ENCODE measurements at regions not wholly inside any gene's neighbourhood (a gene's known extent, or its start where the extent isn't known, plus 50 kb on each side); places are given as distances from the start of the nearest gene placed in this dataset.

DNA sequence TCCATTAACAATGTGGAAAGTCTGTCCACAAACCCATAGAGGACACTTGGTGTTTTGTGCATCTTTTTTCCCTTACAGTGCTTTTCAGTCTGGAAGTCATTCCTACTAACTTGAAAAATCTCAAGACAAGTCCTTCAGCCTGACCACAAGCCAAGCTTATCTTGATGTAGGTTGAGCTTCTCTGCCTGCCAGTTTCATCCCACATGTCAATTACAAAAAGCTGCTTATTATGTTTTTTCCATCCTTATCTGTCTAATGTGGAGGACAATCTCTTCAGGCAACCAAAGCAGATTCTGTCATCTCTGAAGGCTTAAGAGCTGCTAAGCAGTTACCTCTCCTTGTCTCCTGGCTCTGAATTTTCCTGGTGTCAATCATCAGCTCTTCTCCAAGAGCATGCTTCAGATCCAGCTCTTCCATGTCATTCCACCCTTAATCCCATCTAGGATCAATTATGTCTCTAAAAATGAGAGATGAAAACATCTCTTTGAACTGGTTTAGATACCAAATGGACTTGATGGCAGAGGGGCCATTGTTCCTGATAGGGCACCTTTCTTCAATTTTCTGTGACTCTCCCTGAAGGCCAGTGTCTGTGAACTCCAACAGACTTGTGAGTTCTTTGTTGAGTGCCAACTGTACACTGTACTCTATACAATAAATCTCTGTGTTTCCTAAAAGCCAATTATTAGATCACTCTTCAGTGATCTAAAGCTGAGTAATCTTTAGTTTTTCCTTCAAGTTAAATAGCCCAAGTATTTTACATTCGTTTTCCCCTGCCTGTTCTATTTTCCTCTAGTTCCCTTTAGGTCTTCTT is 208.6 kb downstream of the RBM43 start:
- TF ChIP-seq POLR2A (IDR thresholded peaks at IDR 0.05) (no peak), CTCF (IDR thresholded peaks at IDR 0.05) (no peak)
- 27 to 36% methylated on average over 1 of the region's 1 CpG for WGBS, 2 donors
- intact Hi-C loops (cut with DNase I; ENCODE audit: low total_unique reads), result no loop called here
- H3K4me3 ChIP-seq (ENCODE audit: low read depth, poor library complexity, severe bottlenecking), result no peak overlapping the region
- DNase-seq (ENCODE audit: low spot score in 2 of 2), result no peak

DNA sequence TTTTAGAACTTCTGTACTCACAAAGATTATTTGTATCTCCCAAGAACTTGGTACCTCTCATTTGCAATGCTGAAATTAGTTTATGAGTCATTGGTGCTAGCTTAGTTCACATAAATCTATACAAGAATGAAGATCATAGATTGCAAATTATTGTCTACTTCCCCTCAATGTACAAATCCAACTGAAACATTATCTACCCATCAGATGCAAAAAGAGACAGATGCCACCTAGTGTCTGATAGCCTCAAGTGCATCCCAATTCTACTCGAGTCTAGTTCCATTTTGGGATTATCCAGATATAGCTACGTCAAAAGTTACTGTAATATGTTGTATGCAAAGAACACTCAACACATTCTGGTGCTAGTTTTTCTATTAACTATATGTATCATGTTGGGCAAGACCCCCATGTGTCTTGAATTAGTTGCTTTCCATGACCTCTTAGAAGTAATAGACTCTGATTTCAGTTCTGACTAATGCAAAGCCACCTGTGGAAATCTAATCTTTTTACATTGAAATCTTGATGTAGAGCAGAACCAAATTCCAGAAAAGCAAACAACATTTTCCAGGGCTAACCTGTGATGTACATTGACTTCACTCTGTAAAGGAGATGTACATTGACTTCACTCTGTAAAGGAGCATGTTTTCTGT is 210.0 kb downstream of the RBM43 start:
- H3K4me3 ChIP-seq (ENCODE audit: low read depth, poor library complexity, severe bottlenecking), result no peak overlapping the region
- intact Hi-C loops (cut with DNase I; ENCODE audit: low total_unique reads), result no loop called here

DNA sequence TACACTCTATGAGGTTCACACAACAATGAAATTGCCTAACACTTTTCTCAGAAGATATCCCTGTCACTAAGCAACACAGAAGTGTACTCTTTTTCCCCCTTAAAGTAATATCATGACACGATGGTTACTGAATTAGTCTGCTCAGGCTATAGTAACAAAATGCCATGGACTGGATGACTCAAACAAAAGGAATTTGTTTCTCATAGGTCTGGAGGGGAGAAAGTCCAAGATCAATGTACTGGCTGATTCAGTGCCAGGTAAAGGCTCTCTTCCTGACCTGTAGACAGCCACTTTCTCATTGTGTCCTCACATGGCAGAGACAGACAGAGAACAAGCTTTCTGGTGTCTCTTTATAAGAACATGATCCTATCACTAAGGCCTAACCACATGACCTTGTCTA is 211.9 kb downstream of the RBM43 start:
- 83 to 85% methylated on average over 1 of the region's 1 CpG for WGBS, 2 donors
- no peak for DNase-seq (ENCODE audit: low spot score in 2 of 2)
- no peak for TF ChIP-seq CTCF (IDR thresholded peaks at IDR 0.05)
- intact Hi-C loops (cut with DNase I; ENCODE audit: low total_unique reads), result no loop called here
- no peak overlapping the region for H3K4me3 ChIP-seq (ENCODE audit: low read depth, poor library complexity, severe bottlenecking)

More for the DNA sequence above, 210.0 kb downstream of the RBM43 start:
- TF ChIP-seq CTCF (IDR thresholded peaks at IDR 0.05) (peak in 1 of 3 donors; percentile 23), POLR2A (IDR thresholded peaks at IDR 0.05) (no peak)
- DNase-seq (ENCODE audit: low spot score in 2 of 2), result peak in 1 of 2 donors; percentile 33
- WGBS, 2 donors, result 14% methylated on average over 2 of the region's 2 CpGs

DNA sequence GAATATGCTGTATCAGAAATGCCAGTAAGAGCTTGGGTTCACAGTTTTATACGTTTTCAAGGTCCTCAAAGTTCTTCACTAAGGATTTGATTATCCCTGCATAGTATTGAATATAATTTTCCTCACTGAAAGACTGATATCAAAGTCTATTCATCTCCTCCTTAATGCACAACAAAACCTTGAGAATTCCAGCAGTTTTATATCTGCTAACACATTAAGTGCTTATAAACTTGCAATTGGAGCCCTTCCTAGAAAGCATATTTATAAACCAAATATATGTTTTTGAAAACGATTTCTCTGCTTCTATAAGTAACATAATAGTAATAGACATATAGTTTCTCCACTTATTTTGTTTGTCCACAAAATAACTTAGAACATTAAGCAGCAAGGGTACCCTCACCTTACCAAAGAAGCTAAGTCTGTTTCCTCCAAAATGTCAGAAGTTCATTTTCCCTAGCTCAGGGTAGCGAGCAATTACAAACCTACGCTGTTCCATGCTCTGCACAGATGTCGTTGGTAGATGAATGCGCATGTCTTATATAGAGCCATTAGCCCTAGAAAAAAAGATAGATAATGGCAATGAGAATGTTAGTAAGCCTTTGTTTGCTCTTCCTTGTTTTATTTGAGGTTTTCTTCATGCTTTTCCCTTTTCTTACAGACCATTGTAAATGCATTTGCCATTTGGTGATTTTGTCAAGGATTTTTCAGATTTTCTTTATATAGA is 213.2 kb downstream of the RBM43 start:
- H3K4me3 ChIP-seq (ENCODE audit: low read depth, poor library complexity, severe bottlenecking), result no peak overlapping the region
- TF ChIP-seq POLR2A (IDR thresholded peaks at IDR 0.05), result no peak
- no peak for TF ChIP-seq CTCF (IDR thresholded peaks at IDR 0.05)
- 89 to 93% methylated on average over 6 of the region's 6 CpGs for WGBS, 2 donors
- intact Hi-C loops (cut with DNase I; ENCODE audit: low total_unique reads), result no loop called here
- no peak for DNase-seq (ENCODE audit: low spot score in 2 of 2)

DNA sequence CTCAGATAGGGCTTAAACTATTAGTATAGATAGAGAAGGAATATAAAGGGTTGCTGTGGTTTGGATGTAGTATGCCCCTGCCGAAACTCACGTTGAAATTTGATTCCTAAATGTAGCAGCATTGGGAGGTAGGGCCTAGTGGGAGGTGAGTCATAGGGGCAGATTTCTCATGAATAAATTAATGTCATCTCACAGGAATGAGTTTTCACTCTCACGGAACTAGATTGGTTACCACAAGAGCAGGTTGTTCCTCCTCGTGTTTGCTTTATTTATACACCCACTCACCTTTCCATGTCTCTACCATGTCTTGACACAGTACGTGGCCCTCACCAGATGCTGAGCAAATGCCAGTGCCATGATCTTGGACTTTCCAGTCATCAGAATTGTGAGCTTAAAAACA is 218.2 kb downstream of the RBM43 start:
- WGBS, 2 donors, result 40 to 53% methylated on average over 5 of the region's 5 CpGs
- TF ChIP-seq POLR2A (IDR thresholded peaks at IDR 0.05) (no peak), CTCF (IDR thresholded peaks at IDR 0.05) (no peak)
- intact Hi-C loops (cut with DNase I; ENCODE audit: low total_unique reads), result no loop called here
- H3K4me3 ChIP-seq (ENCODE audit: low read depth, poor library complexity, severe bottlenecking), result no peak overlapping the region
- no peak for DNase-seq (ENCODE audit: low spot score in 2 of 2)
